GM20000 (cell line): ENCODE measurements at regions not wholly inside any gene's neighbourhood (a gene's known extent, or its start where the extent isn't known, plus 50 kb on each side); places are given as distances from the start of the nearest gene placed in this dataset.

ENCODE experiments used
- DNase-seq: peaks from one replicate; pipeline ENCODE4 v3.0.0; 2012; ENCODE audit warnings: low spot score
- TF ChIP-seq, protein P1 (sequence below): IDR thresholded peaks from 2 replicates; pipeline ENCODE4 v1.5.1; 2012; ENCODE audit warnings: mild to moderate bottlenecking, control low read depth; ENCODE audit errors: extremely low read depth, missing control alignments

DNA sequence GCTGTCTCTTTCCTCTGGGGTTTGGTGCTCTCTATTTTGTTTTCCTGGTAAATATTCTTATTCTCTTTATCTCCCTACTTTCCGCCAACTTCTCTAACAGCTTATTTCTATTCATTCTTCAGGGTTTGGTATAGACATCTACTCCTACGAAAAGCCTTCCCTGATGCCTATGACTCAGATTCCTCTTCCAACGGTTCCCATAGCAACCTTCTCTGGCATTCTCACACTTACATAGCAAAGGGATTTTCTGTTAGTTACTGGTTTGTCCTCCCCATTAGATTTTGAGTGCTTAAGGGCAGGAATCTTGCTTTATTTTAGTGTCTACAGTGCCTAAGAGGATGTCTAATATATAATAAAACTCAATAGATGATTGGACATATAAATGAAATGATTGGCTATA is 407.6 kb upstream of the DEPDC1 start:
- TF ChIP-seq, protein P1, sequence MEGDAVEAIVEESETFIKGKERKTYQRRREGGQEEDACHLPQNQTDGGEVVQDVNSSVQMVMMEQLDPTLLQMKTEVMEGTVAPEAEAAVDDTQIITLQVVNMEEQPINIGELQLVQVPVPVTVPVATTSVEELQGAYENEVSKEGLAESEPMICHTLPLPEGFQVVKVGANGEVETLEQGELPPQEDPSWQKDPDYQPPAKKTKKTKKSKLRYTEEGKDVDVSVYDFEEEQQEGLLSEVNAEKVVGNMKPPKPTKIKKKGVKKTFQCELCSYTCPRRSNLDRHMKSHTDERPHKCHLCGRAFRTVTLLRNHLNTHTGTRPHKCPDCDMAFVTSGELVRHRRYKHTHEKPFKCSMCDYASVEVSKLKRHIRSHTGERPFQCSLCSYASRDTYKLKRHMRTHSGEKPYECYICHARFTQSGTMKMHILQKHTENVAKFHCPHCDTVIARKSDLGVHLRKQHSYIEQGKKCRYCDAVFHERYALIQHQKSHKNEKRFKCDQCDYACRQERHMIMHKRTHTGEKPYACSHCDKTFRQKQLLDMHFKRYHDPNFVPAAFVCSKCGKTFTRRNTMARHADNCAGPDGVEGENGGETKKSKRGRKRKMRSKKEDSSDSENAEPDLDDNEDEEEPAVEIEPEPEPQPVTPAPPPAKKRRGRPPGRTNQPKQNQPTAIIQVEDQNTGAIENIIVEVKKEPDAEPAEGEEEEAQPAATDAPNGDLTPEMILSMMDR = no peak
- no peak for DNase-seq

- TF ChIP-seq, protein P1 = no peak
- no peak for DNase-seq
Observed at GRCh38 chr1:68906431-68906830, 409.5 kb upstream of the DEPDC1 start.

GRCh38 chr1:68907491-68907890 is 410.6 kb upstream of the DEPDC1 start:
- DNase-seq = no peak
- TF ChIP-seq, protein P1 = no peak

GRCh38 chr1:68908316-68908715 is 411.4 kb upstream of the DEPDC1 start:
- TF ChIP-seq, protein P1 = no peak
- DNase-seq = no peak

DNA sequence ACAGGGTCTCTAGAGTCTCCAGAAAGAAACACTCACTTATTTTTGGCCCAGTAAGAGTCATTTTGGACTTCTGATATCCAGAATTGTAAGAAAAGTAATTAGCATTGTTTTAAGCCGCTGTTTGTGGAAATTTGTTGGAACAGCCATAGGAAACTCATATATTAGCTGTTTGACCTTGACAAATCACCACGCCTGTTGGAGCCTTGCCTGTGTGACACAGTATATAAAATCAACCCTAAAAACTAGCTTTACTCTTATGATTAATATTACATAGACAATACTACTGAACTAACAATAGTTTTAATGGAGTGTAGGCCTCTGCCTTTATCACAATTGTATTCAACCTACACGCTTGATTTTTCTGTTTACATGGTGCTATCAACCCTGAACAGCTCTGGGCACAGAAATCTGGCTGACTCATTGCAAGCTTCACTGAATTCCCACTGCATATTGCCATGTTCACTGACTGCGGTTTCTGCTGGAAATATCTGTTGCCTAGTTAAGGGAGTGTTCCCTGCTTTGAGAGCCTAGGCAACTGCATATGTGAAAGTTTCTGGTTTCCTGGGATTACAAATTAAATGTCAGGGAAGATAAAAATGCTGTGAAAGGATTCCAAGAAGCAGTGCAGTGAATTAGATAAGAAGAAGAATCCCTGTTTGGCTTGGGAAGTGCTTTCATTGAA is 419.5 kb upstream of the DEPDC1 start:
- DNase-seq = no peak
- TF ChIP-seq, protein P1 = no peak

- DNase-seq = no peak
- TF ChIP-seq, protein P1 = no peak
Observed at GRCh38 chr1:68917456-68917855, 420.6 kb upstream of the DEPDC1 start.

DNA sequence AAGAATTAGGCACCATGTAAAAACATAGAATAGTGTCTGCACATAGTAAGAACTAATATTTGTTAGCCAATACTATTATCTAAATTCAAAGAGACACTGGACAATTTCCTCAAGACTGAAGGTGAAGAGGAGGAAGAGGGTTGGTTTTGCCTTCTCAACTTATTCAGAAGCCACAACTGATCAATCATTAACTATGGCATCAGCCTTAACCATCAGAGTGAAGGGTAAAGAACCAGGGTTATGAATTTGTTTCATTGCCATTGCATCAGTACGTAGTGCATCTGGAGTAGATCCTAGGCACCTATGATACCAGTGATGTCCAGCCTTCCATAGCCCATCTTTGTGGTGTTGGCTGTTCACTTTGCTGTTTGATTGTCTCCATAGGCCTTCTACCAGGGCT is 421.7 kb upstream of the DEPDC1 start:
- TF ChIP-seq, protein P1 = no peak
- DNase-seq = no peak
